Stimulated activated CD8-positive, alpha-beta memory T cell treated with anti-CD3 and anti-CD28 coated beads, Interleukin-2, amount 100 ng/mL, for 48 hours (primary cell): ENCODE measurements at regions not wholly inside any gene's neighbourhood (a gene's known extent, or its start where the extent isn't known, plus 50 kb on each side); places are given as distances from the start of the nearest gene placed in this dataset.

Experiments used
- DNase-seq, 2 donors: peaks; one replicate each; pipeline ENCODE4 v3.0.0-alpha.2; 2020; ENCODE audit warnings: low read depth in 2 of 2

DNA sequence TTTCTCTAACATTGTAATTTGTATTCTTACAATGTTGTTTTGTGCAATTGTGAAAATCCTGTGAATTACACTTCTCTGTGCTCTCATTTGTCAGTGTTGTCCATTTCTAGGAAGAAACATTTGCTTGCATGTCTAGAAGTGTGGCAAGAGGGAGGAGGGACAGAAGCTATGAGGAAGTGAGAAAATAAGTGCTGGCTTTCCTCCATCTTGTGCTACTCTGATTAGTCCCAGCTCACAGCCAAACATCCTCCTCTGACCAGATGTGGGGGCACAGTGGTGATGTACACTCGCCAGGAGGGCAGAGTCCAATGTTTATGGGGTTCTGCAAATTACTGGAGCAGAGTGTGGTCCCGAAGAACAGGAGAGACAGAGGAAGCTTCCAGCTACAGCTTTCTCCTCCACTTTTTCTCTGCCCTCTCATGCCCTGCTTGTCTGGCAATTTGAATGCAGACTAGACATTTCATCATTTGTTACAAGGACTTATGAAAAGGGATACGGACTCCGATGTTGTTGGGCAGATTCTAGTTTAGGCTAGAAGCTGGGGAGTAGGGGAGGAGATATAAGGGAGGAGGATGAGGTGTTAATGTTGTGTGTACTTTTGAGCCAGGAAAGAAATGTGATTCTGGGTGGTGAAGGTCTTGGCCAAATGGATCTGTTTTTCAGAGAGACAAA lies 131.0 kb upstream of the C1GALT1 start:
- no peak for DNase-seq

DNA sequence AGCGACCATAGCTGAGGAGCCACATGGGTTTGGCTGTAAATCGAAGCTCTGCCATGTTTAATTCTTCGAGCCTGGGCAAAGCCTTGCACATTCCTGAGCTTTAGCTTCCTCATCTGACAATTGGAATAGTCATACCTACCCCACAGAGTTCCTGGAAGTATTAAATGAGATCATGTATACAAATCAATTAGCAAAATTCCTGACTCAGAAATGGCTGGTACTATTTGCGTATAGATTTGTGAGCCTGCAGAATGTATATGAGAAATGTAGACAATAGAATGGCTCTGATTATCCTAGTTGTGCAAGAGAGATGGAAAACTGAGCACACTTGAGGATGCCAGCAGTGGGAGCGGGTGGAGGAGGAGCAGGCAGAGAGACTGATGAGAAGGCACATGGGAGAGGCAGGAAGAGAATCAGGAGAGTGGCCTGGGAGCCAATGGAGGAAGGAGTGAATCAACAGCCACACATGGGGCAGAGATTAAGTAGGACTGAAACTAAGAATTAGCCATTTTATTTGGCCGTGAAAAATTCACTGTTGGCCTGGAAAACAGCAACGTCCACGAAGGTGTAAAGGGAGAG lies 128.0 kb upstream of the C1GALT1 start:
- no peak for DNase-seq

DNA sequence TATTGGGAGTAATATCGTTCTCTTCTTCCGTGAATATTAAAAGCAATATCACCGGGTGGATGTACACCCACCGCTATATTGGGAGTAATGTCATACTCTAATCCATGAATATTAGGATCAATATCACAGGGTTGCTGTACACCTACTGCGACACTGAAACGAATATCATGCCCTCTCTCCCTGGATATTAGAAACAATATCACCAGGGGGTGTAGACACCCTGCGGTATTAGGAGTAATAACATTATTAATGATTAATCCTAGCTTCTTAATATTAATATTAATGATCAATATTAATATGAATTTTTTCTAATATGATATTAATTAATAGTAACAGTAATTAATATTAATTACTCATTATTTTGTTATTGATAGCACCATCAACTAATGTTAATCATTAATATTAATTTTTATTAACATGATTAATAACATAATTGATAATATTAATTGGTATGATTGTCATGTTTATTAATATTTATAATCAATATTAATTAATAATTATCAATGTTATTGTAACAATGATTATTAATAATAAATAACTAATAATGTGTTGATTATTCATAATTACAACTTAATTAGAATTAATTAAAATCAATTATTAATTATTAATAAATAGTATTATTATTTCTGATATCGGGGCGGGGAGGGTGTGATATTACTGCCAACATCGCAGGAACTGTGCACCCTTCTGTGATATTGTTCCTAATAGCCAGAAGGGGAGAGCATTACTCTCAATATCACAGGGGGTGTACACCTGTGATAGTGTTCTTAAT lies 121.3 kb upstream of the C1GALT1 start:
- DNase-seq: no peak

DNA sequence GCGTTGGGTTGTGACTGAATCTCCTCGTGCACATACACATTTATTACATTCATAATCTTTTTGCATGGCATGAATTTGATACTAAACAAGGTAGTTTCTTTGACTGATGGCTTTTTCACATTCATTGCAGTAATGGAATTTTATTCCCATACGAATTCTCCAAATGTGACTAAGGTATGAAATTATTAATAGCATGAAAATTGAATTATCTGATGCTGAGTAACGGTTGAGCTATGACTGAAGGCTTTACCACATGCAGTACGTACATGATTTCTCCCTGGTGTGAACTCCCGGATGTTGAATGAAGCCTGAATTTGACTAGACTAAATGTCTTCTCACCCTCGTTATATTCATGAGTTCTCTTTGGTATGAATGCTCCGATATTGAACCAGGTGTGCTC lies 104.4 kb upstream of the C1GALT1 start:
- DNase-seq: no peak

DNA sequence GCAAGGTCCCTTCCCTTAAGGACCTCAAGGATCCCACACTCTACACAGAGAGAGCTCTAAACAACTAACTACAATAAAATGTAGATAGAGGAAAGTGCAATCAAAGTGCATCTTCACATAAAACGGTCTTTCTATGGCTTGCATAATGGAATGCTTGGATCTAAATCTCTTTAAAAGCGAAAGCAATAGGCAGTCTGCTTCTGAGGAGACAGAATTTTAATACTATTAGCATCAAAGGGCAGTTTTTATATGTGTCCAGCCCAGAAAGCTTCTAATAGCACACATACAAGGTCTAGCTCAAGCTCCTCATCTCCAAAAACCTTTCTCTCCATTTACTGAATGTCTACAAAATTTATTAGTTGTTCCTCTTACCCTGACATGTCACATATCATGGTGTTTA lies 101.5 kb upstream of the C1GALT1 start:
- DNase-seq: no peak

DNA sequence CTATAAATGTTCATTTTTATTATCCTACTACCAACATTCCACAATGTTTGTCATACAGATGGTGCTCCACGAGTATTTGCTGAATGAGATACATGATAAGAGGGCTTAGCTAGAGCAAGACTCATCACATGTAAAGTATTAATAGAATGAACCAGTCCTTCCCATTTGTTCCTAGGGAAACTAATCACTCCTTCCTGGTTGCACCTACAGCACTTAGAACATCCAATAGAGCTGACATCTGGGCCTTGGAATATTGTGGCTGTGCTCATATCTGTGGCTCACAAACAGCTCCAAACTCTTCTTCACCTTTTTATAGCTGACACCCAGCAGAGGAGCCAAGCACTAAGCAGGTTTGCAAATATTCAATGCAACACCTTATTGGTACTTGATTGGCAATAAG lies 91.9 kb upstream of the C1GALT1 start:
- no peak for DNase-seq

- DNase-seq: no peak
Observed at GRCh38 chr7:7098280-7098818, 84.0 kb upstream of the C1GALT1 start.

DNA sequence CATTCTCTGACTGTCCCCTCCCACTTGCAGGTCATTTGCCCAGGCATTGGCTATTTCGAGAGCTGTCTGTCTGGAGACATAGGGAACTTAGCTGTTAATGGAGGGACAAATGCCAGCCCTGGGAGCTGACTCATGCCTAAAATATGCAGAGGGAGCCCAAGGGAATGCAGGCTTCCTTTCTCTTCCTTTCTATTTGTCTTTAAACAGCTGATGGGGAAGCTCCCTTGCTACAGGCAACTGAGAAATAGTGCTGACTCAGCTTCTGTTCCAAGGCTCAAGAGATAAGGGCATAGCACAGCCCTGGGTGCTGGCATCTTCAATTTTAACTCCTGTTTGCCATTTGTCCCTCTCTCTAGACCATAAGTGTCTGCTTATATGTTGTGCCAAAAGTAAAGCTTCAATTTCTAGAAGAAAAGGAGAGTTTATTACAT lies 82.7 kb upstream of the C1GALT1 start:
- DNase-seq: no peak

DNA sequence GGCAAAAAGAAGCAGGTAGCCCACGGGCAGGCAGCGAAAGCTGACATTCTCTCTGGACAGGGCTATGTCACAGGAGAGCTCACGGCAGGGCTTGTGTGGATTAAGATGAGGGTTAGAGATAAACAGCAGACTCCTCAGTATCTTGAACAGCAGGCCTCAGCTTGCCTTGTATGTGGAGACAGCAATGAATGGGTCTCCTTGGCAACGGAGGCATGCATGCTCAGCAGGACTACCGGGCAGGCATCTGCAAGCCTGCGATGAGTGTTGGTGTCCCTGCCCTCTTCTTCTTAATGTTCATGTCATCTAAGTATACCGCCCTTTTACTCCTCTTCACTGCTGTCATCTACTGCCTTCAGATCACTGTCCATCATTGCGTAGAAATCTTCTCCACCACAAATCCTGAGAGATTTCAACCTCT lies 81.9 kb upstream of the C1GALT1 start:
- DNase-seq: no peak

DNA sequence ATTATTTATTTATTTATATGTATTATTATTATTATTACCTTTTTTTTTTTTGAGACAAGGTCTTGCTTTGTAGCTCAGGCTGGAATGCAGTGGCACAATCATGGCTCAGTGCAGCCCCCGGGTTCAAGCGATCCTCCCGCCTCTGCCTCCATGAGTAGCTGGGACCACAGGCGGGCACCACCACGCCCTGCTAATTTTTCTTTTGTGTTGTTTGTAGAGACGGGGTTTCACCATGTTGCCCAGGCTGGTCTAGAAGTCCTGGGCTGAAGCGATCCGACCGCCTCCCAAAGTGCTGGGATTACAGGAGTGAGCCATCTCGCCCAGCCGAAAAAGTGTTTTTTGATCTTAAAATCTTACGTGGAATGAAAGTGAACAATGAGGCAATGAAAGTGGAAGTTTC lies 79.4 kb upstream of the C1GALT1 start:
- no peak for DNase-seq

DNA sequence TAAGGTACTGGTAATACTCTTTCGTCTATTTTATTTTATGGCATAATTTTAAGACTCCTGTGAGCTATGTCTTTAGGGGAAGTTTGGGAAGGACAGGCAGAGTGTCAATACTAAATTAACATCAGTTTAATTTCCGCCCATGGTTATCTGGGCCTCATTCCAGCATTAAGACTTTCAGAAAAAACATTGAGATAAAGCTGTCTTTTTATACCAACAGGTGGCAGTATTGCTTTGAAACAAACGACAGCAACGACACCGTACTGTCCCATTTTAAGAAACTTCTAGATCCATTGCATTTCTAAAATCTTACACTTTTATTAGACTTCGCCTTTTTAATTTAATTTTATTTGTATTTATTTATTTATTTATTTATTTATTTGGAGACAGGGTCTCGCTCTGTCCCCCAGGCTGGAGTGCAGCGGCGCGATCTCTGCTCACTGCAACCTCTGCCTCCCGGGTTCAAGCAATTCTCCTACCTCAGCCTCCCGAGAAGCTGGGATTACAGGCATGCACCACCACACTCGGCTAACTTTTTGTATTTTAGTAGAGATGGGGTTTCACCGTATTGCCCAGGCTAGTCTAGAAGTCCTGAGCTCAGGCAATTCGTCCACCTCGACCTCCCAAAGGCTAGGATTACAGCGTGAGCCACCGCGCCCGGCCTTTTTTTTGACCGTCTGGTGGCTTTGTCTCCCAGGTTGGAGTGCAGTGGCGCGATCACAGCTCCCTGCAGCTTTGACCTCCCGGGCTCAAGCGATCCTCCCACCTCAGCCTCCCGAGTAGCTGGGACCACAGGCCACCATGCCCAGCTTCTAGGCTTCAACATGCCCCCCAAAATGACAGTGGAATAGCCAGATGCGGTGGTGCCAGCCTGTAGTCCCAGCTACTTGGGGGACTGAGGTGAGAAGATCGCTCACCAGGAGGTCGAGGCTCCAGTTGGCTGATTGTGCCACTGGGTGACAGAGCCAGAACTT lies 78.7 kb upstream of the C1GALT1 start:
- no peak for DNase-seq

GRCh38 chr7:7104314-7104698 lies 78.0 kb upstream of the C1GALT1 start:
- no peak for DNase-seq

GRCh38 chr7:7104971-7105370 lies 77.4 kb upstream of the C1GALT1 start:
- DNase-seq: no peak

- no peak for DNase-seq
Observed at GRCh38 chr7:7105800-7106582, 76.4 kb upstream of the C1GALT1 start.

GRCh38 chr7:7108931-7109330 lies 73.4 kb upstream of the C1GALT1 start:
- no peak for DNase-seq

GRCh38 chr7:7109934-7110333 lies 72.4 kb upstream of the C1GALT1 start:
- no peak for DNase-seq

DNA sequence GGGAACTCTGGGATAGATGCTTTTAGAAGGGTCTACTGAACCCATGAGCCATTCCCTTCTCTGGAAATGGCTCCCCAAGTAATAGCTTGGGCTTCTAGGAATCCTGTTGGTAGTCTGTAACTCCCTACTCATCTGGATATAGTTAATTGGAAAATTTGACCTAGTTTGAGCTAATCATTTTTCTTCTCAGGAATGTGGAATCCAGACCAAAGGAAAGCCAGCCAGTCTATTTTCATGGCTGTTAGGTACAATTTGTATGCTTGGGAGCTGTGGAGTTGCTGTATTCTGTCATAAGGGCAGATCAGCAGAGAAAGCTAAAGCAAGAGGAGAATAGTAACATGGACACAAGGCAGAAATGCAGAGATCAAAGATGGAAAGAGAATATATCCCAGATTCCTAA lies 71.6 kb upstream of the C1GALT1 start:
- DNase-seq: no peak

DNA sequence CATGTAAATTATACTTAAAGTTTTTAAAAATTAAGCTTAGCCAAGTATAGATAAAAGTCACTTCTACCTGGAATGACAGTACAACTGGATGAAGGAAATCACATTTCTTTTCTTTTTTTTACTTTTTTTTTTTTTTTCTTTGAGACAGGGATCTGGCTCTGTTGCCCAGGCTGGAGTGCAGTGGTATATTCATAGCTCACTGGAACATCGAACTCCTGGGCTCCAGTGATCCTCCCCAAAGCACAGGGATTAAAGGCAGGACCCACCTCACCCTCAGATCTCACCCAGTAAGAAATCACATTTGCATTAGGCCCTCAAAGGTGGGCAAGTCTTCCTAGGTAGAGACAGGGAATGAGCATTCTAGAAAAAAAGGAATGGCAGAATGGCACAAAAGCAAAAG lies 69.5 kb upstream of the C1GALT1 start:
- no peak for DNase-seq

DNA sequence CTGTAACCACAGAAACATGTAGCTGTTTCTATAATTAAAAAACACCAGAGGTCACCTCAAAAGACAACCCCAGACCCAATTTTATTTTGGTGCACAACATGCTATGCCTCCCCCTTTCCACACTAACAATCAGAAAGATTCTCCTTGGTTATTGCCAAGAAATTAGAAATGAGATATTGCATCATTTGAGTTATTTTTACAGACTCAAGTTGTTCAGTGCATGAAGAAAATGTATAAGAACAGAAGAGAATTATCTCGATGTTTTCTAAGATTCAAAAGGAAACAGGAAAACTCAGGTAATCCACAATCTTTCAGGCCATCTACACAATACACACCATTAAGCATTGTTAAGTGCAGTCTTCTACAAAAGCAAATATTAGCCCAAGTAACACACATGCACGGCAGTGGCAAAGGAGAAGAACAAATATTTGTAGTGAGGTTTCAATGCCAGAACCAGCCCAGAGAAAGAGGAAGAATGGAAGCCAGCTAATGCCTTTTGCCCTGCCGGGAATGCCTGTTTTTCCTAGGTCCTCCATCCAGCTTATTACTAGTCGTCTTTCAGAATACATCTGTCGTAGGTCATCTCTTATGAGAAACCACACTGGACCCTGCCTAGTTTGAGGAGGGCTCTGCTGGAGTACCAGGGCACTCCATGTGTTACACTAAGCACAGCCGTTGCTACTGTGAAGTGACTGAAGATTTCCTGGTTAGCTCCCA lies 67.6 kb upstream of the C1GALT1 start:
- DNase-seq: no peak

- no peak for DNase-seq
Observed at GRCh38 chr7:7117935-7118586, 64.3 kb upstream of the C1GALT1 start.
